CD4-positive, alpha-beta T cell treated with Interleukin-17A for 1 hour (primary cell): ENCODE measurements at regions not wholly inside any gene's neighbourhood (a gene's known extent, or its start where the extent isn't known, plus 50 kb on each side); places are given as distances from the start of the nearest gene placed in this dataset.

ENCODE experiments used
- DNase-seq: peaks from one replicate; pipeline ENCODE4 v3.0.0-alpha.2; 2020

DNA sequence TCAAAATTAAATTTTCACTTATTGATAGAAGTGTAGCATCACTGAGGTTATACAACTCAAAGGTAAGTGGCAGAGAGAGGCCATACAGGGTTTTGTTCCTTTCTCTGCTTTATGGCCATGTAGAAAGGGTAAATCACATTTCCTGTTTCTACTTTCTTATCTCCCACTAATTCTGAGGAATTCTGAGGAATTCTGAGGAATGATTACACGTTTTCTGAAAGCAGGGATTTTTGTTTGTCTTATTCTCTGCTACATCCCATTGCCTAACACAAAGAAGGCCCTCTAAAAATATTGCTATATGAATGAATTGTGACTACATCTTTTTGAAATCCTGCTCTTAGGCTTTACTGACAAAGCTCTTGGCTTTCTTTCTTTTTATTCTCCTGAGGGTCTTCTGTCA is 516.9 kb upstream of the ZNF608 start:
- no peak for DNase-seq

DNA sequence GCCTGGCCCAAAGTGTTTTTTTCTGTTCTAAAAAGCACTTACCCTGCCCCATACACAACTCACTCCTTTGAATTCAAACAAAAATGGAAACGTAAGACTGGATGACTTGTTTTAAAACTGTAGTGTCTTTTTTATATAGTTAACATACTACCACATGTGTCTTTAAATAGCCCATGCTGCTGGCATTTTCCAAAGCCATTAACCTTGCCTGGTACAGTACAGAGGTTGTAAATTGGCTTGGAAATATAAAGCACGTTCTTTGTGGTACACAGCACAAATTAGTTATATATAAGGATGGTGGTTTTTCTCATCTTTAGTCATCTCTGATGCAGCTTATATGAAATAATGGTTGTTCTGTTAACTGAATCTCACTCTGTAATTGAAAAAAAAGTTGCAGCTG is 519.7 kb upstream of the ZNF608 start:
- no peak for DNase-seq

DNA sequence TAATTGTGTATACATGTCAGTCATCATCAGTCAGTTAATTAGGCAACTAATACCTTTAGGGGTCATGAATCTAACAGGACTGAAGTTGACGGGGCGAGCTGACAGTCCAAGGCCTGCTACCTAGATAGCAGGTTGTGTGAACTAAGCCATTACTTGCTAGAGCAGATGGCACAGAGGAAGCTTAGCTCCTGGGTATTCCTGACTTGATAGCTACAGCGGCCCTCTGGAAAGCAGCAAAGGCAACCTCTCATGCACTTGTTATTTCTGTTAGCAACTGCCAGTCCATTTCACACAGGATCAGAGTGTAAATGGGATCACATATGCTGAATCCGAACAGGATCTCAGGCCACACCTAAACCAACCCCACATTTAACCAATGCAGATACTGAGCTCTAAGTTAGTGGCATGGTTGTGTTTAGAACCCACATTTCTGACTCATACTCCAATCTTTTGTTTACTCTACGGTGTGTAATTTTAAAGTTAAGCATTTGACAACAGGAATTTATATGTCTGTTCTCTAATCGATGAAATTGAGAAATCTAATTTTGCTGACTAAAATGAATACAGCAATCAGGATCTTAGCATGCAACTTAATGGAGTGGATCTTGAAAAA is 521.3 kb upstream of the ZNF608 start:
- no peak for DNase-seq

DNA sequence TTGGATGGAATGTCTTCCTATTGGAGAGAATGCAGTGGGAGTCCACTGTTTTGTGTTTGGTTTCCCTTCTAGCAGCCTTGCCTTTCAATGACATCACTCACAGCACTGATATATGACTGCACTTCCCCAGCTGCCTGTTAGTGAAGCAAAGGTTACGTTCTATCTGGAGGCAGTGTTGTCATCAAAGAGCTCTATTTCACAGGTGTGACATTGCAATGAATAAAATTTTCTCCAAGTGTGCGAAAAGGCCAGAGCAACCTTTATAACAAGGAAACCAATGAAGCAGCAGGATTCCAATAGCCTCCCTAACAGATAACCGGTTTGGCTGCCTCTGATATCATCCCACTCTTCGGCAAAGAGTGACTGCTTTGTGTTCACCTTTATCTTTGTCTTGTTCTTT is 523.5 kb upstream of the ZNF608 start:
- DNase-seq: no peak

DNA sequence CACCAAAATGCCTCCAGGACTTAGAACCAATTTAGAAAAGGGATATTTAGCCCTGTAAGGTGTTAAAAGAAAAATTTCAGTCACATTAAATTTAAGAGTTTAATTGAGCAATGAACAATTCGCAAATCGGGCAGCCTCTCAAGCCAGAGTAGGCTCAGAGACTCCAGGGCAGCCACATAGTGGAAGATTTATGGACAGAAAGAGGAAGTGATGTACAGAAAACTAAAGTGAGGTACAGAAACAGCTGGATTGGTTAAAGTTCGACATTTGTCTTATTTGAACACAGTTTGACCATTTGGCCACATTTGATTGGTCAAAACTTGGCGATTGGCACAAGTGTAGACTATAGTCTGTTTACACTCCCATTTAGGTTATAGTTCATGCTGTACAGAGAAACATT is 525.9 kb upstream of the ZNF608 start:
- no peak for DNase-seq

DNA sequence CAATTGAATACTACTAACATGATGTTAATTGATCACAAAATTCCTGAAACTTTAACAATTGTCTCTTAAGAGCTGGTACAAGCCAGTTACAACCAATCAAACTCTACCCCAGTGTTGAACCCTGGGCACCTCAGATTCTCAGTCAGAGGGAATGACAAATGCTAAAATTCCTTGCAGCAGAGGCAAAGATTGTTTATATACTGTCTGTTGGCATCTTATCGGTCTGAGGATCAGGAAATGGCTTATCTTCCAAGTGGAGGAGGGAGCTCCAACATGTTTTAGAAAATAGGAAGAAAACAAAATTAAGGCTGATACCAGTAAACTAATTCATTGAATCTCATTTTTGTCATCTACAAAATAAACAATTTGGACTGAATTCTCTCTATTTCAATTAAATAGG is 527.8 kb upstream of the ZNF608 start:
- no peak for DNase-seq

DNA sequence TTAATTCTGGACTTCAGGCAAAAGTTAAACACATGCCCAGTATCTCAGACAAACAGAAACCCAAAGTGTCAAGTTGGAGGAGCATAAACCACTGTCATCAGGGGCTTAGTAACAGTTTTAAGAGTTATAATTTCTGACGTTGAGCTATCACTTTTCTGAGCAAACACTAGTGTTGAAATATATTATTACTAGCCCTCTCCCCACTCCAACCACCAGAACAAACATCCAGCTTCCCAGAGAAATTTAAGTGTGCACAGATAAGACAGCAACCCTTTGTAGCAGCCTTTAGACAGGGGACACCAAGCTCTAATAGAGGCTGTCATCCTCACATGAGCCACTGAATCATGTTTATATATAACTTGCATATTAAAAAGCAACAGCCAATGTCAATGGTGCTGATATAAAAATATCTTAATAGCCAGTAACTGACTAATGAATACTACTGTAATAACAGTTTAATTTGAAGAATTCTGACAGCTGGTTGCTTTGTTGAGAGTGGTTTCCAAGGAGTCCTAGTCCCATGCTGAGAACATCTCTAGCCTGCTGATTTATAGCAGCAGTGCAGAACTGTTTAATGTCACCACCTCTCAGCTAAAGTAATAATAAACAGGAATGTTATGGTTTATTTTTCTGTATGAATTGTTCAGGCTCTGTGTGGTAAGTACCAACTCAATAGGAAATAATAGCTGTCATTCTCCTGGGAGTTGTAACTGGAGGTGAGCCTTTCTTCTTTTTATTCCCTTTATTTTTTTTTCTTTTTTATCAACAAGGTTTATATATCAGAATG is 528.7 kb upstream of the ZNF608 start:
- no peak for DNase-seq

DNA sequence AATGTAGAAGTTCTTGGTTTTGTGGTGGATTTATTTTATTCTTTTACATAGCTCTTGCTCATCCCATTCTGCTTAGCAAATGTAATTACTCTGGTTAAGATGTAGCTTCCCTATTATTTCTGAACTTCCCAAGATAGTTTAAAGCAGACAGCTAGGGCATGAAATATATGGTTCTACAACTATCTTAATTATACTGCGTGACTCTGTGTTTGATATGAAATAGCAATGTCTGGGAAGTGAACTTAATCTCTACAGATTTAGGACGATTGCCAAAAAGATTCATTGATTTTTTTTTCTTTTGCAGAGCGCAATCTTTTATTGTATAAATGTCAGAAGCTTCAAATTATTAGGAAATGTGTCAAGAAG is 529.3 kb upstream of the ZNF608 start:
- no peak for DNase-seq

DNA sequence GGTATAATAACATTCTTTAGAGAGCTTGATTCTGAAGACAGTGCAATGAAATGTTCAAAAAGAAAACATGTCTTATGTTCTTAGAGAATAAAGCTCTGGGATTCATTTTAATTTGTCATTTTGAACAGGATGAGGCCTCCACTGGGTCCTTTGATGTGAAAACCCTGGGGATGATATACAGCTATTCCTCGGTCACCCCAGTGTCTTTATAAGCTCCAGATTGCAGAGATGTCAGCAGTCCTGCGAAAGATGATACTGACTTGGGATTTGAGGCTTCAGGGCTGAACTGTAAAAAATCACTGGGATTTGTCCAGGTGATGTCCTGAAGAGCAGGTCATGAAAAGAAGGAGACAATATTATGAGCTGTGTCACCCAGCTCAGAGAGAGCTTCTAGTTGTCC is 529.7 kb upstream of the ZNF608 start:
- no peak for DNase-seq

DNA sequence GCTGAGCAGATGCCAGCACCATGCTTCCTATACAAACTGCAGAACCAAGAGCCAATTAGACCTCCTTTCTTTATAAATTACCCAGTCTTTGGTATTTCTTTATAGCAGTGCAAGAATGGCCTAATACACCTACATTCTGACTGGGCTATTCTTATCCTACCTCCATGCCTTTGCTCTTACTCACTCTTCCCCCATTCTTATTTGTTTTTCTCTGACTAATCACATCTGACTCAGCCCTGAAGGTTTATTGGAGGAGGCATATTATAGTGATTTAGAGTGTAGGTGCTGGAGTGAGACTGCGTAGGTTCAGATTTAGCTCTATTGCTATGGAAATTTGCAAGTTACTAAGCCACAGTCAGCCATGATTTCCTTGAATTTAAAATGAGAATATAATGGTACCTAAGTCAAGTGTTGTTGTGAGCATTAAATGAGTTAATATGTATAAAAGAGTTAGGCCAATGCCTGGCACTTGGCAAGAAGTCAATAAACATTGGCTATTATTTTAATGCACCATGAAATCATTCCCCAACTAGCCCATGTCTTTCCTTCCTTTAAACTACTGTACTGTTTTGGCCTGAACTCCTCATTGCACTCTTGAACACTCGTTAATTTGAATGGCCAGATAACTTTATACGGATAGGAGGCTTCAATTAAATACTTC is 531.2 kb upstream of the ZNF608 start:
- no peak for DNase-seq

DNA sequence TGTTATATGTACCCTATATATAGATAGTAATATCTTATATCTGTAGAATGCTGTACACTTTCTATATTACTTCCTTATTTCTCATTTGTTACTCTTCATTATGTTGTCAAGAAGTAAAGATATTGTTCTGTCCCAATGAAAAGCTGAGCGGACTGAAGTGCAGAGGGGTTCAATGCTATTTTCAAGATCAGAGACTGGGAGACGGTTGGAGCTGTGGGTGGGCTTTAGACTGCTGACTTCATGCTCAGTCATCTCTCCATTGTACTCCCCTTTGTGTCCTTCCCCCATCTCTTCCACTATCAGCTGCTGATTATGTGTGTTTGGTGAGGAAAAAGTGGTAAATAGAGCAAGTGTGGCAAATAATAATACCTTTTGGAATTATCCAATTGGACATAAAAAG is 532.3 kb upstream of the ZNF608 start:
- no peak for DNase-seq

DNA sequence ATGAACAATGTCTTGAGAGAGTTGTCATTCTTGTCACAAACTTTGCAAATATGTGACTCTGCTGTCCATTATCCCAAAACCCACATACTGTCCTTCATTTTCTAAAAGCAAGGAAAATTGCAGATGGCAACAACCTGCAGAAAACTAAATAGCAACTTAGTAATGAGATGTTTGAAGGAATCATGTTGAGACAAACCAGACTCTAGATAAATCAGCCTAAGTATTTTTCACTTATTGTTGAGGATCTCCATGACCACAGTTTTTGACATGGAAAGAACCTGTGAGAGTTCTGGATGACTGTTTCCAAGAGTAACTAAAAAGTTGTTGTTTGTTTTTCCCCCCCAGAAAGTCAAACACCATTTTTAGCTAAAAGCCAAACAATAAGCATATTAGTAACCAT is 535.2 kb upstream of the ZNF608 start:
- DNase-seq: no peak

DNA sequence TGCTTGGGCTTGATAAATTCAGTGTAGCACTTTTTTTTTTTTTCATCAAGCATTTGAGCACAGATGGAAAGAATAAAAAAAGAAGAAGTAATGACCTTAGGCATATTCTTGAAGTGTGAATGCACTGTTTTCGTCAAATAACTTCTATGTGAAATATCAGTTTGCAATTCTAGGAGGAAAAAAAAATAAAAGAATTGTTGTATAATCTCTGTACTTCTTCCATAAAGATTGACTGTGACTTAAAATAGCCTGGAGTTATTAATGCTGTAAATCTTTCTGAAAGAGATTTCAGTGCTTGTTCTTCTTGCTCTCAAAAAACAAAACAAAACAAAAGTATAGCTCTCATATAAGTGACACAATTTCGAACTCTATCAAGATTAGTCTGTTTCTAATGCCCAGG is 536.9 kb upstream of the ZNF608 start:
- DNase-seq: no peak

DNA sequence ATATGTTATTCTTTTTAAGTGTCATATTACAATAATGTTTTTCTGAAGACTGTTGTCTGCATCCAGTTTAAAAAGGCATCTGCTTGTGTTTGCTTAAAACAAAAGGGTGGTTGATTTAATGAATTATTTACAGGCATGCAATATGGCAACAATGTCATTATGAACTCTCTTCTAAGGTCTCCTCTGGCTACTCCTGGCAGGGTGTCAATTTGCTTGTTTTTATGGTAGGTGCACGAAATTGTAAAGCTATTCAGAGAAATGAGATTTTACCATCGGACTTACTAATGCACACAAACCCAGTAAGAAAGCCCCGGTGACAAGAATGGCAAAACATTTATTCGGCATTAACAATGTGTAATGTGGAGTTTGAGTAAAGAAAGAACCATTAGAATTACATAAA is 539.8 kb upstream of the ZNF608 start:
- DNase-seq: no peak

DNA sequence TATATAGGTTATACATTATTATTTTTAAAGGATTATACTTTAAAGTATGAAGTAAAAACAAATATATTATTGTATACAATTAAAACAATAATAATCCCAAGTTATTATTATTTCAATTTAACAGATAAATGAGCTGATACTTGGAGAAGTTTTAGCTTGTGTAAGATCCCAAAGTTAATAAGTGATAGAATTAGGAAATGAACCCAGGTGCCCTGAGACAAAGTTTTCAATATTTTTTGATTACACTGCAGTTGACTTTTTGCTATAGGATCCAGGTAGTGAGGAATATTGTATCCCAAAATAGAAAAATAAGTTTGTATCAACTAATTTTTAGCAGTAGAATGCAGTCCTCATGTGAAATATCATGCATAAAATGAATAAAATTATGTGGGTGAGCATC is 543.2 kb upstream of the ZNF608 start:
- DNase-seq: no peak

DNA sequence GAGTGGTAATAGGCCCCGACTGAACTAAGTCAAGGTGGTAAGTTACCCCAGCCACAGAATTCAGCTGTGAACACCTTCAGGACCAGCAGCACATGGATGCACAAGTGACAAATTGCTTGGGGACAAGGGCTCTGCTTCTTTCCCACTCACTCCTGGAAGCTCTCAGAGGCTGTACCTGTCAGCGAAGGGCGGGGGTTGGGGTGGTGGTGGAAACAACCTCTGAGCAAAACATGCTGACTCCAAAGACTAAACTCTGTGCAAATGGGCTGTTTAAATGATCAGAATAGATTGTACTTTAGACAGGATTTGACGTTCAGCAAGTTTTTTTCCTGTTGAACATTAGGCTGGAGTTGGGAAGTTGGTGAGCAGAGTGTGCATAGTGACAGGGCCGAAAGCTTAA is 544.5 kb upstream of the ZNF608 start:
- no peak for DNase-seq

DNA sequence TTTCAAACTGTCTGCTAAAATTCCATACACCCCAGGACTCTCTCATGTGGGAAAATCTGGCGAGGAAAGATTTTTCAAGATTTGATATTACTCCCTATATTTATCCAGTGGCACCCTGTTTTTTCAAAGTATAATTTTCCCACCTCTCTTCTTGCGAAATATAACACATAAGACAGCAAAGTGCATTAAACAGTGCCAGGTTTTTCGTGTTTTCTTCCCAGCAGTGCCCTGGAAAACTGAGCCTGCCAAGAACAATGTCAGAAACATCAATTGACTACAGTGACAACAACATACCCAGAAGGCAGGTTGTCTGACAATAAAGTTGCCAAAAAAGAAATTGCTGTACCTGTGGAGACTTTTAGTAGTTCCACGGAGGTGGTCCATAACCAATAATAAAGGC is 545.0 kb upstream of the ZNF608 start:
- DNase-seq: no peak

DNA sequence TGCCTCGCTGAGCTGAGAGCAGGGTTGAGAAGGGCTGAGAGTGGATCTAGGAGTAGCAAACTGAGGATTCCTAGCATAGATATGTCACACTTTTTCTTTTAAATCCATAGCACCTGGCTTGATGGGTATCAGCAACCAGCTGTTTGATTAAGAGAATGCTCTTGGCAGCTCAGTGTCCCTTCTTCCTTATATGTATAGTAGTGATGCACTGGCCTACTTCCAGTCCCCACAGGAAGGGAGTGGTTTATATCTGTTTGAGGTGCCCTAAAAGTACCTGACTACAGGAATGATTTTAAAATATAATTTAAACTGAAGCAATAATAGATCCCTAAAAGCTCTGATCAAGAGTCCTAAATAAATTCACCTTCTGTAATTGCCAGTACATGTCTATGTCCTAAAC is 546.8 kb upstream of the ZNF608 start:
- no peak for DNase-seq

DNA sequence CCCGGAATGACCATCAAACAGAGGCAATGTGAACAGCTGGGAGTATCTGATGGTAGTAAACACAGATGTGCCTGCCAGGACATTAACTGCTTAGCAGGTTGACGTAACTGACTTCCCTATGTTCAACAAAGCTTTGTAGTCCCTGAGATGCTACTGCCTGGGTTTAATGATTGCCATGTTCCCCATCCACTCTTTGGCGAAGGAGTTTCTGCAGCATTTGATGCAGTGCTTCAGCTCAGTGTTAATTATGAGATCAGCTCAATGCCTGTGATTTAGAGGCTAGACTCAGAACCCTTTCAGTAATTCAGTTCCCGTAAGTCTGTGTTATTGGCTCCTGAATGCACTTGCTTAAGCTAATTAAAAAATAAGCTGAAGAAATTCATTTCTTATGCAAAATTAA is 547.3 kb upstream of the ZNF608 start:
- DNase-seq: no peak

DNA sequence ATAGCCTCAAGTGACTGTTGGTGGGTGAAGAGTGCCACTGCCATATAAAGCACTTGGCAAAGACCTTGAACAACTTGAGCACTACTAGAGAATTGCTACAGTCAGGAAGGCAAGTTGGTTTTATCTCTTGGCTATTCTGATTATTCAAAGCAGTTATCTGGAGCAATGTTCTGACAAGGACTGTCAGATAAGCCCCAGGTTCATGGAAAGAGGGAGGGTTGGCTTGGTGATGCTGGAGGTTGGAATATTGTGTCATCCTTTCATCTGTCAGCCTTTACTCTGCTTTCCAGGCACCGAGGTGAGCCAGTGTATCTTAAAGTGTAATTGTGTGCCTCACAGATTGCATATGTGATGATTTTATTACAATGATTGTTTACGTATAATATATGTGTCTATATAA is 548.4 kb upstream of the ZNF608 start:
- DNase-seq: no peak

DNA sequence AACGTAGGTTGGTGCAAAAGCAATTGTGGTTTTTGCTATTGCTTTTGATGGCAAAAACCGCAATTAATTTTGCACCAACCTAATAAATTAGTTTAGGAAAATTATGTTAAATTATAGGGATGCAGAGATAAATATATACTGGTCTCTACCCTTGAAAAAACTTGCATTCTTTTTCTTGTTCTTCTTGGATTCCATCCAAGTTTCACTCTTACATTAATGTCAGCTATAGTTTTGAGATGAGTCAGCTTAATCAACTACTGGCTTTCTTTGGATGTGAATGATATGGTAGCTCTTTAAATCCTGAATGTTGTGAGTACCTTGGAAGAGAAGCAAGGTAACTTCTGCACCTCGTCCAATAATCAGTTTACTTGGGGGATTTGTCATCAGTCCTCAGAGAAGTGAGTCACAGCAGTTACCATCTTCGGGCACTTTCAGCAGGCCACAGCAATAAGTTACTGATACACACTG is 549.0 kb upstream of the ZNF608 start:
- no peak for DNase-seq

DNA sequence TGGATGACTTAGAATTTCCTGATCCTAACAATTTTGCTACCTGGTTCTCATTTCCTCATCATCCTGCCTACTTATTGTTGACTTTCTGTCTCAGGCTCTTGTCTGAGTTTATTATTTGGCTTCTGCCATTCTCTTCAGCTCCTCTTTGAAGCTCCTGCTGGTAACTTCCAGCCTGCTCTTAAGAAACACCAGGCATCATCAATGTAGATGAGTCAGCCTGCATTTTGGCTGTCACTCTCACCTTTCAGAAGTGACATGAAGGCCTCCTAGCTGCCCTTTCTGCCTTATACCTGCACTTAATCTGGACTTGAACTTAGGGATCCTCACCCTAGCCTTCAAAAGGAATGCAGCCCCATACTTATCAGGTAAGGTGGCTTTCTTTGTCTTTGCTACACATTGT is 551.8 kb upstream of the ZNF608 start:
- no peak for DNase-seq

DNA sequence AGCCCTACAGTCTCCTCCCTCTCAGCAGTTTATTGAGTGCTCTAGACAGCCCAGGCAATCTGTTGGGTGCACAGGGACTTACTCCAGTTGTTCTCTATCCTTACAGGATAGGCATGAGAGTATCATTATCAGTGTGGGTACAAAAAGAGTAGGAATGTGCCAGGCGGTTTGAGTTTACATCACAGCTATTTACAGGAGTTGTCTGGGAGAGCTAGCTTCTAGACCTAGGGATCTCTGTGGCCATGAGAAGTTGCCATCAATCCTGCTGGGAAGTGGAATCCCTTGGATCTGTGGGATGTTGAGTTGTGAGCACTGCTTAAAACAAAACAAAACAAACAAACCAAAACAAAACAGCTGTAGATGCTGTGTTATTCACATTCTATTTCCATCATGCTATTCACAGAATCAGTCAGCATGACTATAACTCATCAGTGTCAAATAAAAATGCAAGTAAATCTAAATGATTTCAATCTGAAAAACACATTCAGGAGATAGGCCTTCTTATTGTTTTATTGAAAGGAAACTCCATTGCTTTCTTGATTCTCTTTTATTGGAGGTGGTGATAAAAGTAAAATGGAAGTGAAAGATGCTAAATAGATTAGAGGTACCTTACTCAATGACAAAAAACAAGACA is 552.4 kb upstream of the ZNF608 start:
- DNase-seq: no peak

DNA sequence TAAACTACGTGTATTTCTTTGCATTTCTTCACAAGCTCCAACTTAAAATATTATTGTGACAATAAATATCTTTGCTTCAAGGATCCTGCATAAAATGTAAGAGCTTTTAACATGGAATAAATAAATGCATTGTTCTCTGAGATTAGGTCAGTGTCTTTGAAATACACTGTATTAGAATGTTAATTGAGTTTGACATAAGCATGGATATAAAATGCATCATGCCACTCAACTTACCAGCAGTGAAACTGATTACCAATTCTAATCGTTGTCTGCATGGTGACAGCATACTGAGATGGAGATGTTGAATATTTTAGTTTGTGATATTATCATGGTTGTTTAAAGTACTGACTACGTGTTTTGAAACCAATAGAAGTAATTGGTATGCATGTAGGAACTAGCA is 555.3 kb upstream of the ZNF608 start:
- no peak for DNase-seq
